ENCODE measurements at regions not wholly inside any gene's neighbourhood (a gene's known extent, or its start where the extent isn't known, plus 50 kb on each side); places are given as distances from the start of the nearest gene placed in this dataset.

DNA sequence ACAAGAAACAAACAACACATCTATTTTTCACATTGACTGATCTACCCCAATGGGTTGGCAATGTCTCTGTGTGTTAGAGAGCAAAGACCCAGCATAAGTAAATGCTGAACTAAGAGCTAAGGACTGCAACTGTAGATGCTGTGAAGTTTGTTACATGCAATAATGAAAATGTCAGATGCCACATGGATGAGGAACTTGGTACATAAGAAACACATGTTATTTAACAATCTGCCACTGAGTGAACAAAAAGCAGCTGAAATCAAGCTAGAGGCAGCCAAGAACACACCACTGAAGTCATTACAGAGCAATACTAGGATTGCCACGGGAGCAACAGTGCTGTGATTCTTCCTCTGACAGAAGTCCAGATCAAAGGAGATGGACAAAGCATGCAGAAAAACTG, 389.4 kb downstream of the CDH2 start:
- DNase-seq (ENCODE audit: low read depth, low spot score) = no peak
- Histone ChIP-seq H2AFZ (ENCODE audit: low read depth, low read length) (no peak overlapping the region), H3K9ac (replicated peaks; ENCODE audit: extremely low read depth, insufficient read depth, low read length) (no peak overlapping the region), H3K4me2 (ENCODE audit: insufficient read depth, low read length) (no peak overlapping the region), H3K9me1 (replicated peaks; ENCODE audit: control insufficient read depth, extremely low read depth, insufficient read depth, low read length) (no peaks in the 10 kb centered on the region), H3K79me2 (ENCODE audit: control insufficient read depth, insufficient read depth, low read length) (no peaks in the 10 kb centered on the region), H3K27me3 (ENCODE audit: control insufficient read depth in 2 of 2, insufficient read depth in 2 of 2, low read length in 2 of 2) (peaks cover 0 to 4% of the 10 kb centered on the region in 2 experiments), H3K27ac (ENCODE audit: insufficient read depth, low read depth, low read length) (no peak overlapping the region), H3K4me1 (ENCODE audit: control insufficient read depth, extremely low read depth, insufficient read depth, low read length) (no peaks in the 10 kb centered on the region), H3K4me3 (replicated peaks in 1 of 3; ENCODE audit: insufficient read depth in 1 of 3, low read depth in 1 of 3, low read length in 3 of 3) (no peak overlapping the region), H4K20me1 (replicated peaks; ENCODE audit: control insufficient read depth, extremely low read depth, insufficient read depth, low read length) (no peaks in the 10 kb centered on the region), H3K36me3 (ENCODE audit: control insufficient read depth in 2 of 2, extremely low read depth in 1 of 2, insufficient read depth in 2 of 2, low read length in 2 of 2) (no peaks in the 10 kb centered on the region), H3K9me3 (replicated peaks; ENCODE audit: control insufficient read depth, insufficient read depth, low read length) (no peaks in the 10 kb centered on the region)
- TF ChIP-seq GATA2 (IDR thresholded peaks at IDR 0.05; ENCODE audit: insufficient read depth, insufficient read length, low read depth, low read length) (no peak), EZH2 (IDR thresholded peaks at IDR 0.05; ENCODE audit: borderline replicate concordance, low read depth, low read length, severe bottlenecking) (no peak), MYC (IDR thresholded peaks at IDR 0.05; ENCODE audit: low read depth, low read length) (no peak), POLR2AphosphoS5 (IDR thresholded peaks at IDR 0.05; ENCODE audit: insufficient read depth, low read depth, low read length) (no peak), FOS (IDR thresholded peaks at IDR 0.05; ENCODE audit: borderline replicate concordance, insufficient read depth, low read length) (no peak), POLR2A (IDR thresholded peaks at IDR 0.05; ENCODE audit: low read depth, low read length) (no peak), JUN (IDR thresholded peaks at IDR 0.05; ENCODE audit: borderline replicate concordance, insufficient read depth, insufficient read length, low read depth) (no peak)
- TF ChIP-seq, protein P1, sequence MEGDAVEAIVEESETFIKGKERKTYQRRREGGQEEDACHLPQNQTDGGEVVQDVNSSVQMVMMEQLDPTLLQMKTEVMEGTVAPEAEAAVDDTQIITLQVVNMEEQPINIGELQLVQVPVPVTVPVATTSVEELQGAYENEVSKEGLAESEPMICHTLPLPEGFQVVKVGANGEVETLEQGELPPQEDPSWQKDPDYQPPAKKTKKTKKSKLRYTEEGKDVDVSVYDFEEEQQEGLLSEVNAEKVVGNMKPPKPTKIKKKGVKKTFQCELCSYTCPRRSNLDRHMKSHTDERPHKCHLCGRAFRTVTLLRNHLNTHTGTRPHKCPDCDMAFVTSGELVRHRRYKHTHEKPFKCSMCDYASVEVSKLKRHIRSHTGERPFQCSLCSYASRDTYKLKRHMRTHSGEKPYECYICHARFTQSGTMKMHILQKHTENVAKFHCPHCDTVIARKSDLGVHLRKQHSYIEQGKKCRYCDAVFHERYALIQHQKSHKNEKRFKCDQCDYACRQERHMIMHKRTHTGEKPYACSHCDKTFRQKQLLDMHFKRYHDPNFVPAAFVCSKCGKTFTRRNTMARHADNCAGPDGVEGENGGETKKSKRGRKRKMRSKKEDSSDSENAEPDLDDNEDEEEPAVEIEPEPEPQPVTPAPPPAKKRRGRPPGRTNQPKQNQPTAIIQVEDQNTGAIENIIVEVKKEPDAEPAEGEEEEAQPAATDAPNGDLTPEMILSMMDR (IDR thresholded peaks at IDR 0.05; ENCODE audit: extremely low read depth in 1 of 2, insufficient read depth in 1 of 2, low read depth in 1 of 2, low read length in 2 of 2) = no peak
- TF ChIP-seq, protein P2, sequence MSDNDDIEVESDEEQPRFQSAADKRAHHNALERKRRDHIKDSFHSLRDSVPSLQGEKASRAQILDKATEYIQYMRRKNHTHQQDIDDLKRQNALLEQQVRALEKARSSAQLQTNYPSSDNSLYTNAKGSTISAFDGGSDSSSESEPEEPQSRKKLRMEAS (IDR thresholded peaks at IDR 0.05; ENCODE audit: insufficient read depth, insufficient read length) = no peak
- ChIA-PET CTCF (interaction anchor here (1.2 to 1.5 kb wide), 3 partner anchors 9 to 102 kb away, joined by 3 to 4 read pairs (median 3); no protein-coding TSS in a partner anchor), POLR2A (no interaction called here)
- dilution Hi-C loops (cut with MboI; ENCODE audit: extremely low pct_ligation_motif_present, low sequenced_read_pairs) (no loop called here), intact Hi-C loops (cut with micrococcal nuclease) (no loop called here)
- BruUV-seq (replicated peaks) = no TSS peak
- no peak for FAIRE-seq
